HG02759 (cell line): ENCODE measurements at regions not wholly inside any gene's neighbourhood (a gene's known extent, or its start where the extent isn't known, plus 50 kb on each side); places are given as distances from the start of the nearest gene placed in this dataset.
A peak's percentile ranks its signal among the peaks of the same experiment; 100 is the strongest.

Source experiments
- ATAC-seq: cut with Tn5 transposase; IDR thresholded peaks from one replicate; pipeline ENCODE4 v1.9.1; 2021; ENCODE audit warnings: mild to moderate bottlenecking, moderate library complexity; ENCODE audit not compliant: unreplicated experiment

DNA sequence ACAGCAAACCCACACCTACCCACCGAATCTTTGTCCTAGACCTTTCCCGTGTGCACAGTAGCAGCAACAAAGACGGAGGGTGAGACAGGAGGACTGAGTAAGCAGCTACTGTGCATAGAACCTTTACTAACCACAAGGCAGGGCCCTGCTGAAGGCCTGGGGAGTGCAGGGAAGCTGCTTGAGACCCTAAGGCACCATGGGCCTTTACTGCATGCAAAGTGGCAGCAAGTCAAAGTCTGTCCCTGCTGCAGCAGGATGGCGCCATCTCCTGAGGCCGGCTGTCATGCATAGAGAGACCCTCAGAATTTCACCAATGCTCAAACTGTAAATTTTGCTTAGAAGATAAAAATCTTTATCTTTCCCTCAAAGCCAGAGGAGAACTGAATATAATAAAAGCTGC, 610.5 kb downstream of the ACTR3B start:
- no peak for ATAC-seq

GRCh38 chr7:153380636-153381035, 621.1 kb downstream of the ACTR3B start:
- ATAC-seq = no peak

DNA sequence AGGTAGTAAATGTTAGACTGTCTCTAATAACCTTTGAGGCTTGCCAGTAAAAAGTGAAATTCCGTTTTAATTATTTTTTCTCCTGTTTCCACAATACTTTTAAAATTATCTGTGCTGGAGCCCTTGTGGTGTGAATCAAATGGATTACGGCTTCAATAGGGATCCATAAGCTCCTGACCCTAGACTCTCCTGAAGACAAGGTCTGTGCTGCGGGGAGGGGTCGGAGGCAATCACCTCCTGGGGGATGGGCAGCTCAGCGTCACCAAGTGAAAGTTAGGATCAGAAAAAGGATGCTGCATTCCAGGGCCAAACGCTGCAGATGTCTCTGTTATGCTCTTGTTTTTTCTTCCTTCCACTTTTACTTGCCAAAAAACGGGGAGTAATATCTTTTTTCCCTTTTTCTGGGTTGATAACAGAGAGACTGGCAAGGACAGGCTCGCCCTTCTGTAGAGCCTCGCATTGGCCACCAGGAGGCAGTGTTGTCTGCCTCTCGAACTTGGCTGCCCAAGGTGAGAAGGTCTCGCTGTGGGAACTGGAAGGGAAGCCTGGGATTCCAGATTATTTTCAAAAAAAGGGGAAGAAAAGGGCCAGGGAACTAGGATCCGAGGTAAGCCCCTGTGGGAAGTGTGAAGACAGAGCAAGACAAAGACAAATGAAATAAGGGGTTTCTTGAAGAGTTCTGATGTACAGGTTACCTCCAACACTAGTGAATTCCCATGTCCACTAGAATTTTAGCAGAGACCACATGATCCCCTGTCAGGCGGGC, 621.9 kb downstream of the ACTR3B start:
- peak; percentile 81 for ATAC-seq

DNA sequence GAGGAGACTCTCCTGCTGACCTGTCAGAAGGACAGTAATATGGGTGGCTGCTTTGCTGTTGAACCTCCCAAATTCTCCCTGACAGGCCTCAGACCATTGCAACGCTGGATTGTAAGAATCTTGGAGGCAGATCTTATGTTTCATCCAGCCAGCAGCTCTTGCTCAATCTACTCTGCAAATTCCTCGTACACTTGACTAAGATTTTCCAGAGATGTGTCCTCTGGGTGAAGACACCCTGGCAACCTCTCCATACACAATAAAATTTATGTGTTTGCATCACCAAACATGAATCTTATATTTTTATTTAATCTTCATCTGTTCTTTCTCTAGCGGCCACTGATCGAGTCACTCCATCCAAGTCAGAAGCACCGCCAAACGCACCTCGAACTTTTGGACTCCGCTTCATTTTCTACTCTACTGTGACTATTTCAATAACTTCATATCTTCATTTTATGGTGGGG, 623.1 kb downstream of the ACTR3B start:
- no peak for ATAC-seq

DNA sequence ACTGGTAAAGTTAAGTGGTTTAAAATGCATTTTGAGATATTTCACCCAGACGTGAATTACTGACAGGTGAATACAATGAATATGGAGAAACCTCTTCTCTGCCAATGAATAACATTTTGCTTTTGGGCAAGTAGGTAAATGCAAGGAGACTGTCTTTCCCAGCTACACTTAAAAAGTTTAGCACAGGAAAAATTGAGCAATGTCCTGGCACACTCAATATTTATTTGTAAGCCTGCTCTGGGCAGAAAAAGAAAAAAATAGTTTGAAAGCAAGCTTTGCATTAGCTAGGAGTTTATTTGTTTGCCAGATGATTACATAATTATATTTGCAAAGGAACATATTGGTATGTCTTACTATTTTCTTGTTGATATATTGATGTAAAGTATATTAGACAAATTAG, 624.2 kb downstream of the ACTR3B start:
- no peak for ATAC-seq

DNA sequence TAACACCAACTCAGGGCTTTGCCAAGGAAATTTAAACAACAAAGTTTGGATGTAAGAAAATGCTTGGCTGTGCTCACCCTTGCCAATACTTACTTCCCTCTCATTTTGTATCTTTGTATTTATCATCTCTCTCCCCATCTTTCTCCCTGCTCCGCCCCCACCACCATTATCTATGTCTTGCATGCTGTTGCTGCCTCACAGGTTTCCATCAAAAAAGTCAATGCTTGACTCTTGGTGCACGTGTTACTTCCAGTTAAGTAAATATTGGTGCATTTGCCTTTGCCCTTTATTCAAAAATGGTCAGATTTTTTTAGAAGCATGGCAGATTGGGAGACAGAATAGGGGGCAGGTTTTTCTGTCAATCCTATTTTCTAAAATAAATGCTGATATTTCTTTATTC, 626.0 kb downstream of the ACTR3B start:
- no peak for ATAC-seq

- ATAC-seq = no peak
Observed at GRCh38 chr7:153386556-153386955, 627.0 kb downstream of the ACTR3B start.

DNA sequence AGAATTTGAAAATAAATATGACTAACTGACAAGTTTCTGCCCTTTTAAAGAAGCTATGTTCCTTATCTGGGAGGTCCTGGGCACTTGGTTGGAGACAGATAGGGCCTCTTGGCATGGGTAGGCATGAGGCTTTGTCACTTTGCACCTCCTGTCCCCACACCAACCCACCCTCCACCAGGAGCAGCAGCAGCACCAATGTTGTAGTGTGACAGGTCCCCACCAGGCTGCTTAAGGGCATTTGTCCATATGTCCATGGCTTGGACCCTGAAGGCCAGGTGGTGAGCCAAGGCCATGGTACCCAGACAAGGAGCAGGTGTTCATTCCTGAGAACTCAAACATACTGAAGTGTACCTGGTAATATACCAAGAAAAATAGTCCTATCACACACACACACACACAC, 629.1 kb downstream of the ACTR3B start:
- ATAC-seq = no peak

DNA sequence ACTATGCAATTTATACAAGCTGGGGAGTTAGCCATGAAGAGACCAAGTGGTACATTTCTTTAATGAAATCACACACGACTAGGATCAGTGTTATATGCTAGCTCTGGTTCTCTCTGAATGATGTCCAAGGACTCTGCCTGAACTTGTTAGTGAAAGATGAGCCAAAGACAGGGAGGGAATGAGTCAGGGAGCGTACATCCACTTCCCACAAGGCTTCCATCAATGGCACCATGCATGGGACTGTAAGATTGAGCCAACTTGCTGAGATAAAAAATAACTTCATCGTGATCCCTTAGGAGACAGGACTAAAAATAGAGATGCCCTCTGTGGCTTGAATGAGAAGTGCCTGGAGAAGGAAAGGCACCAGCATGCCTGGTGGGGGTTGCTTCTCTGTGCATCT, 629.7 kb downstream of the ACTR3B start:
- no peak for ATAC-seq

- no peak for ATAC-seq
Observed at GRCh38 chr7:153390955-153391354, 631.4 kb downstream of the ACTR3B start.

GRCh38 chr7:153392726-153393125, 633.2 kb downstream of the ACTR3B start:
- no peak for ATAC-seq

- ATAC-seq = no peak
Observed at GRCh38 chr7:153393666-153394065, 634.1 kb downstream of the ACTR3B start.

DNA sequence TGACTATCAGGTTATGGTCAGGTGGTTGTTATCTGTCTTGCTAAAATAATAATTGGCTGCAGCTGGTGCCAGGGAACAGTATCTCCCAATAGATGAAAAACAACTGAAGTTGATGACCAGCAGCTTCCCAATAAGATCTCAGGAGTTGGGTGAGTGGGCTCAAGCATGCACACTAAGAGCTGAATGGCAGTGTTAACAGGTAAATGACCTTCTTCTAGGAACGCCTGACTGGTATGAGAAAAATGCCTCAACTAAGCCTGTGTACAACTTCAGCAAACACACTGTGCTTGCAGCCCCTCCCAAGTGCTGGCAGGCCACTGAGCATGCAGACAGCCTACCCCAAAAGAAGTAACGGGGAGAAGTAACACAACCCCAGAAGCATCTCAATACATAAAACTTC, 636.9 kb downstream of the ACTR3B start:
- no peak for ATAC-seq

GRCh38 chr7:153397459-153397858, 637.9 kb downstream of the ACTR3B start:
- ATAC-seq = no peak

- no peak for ATAC-seq
Observed at GRCh38 chr7:153397906-153398305, 638.4 kb downstream of the ACTR3B start.

- no peak for ATAC-seq
Observed at GRCh38 chr7:153398370-153398769, 638.8 kb downstream of the ACTR3B start.

- no peak for ATAC-seq
Observed at GRCh38 chr7:153398789-153399553, 639.4 kb downstream of the ACTR3B start.

GRCh38 chr7:153399554-153399940, 640.0 kb downstream of the ACTR3B start:
- no peak for ATAC-seq

DNA sequence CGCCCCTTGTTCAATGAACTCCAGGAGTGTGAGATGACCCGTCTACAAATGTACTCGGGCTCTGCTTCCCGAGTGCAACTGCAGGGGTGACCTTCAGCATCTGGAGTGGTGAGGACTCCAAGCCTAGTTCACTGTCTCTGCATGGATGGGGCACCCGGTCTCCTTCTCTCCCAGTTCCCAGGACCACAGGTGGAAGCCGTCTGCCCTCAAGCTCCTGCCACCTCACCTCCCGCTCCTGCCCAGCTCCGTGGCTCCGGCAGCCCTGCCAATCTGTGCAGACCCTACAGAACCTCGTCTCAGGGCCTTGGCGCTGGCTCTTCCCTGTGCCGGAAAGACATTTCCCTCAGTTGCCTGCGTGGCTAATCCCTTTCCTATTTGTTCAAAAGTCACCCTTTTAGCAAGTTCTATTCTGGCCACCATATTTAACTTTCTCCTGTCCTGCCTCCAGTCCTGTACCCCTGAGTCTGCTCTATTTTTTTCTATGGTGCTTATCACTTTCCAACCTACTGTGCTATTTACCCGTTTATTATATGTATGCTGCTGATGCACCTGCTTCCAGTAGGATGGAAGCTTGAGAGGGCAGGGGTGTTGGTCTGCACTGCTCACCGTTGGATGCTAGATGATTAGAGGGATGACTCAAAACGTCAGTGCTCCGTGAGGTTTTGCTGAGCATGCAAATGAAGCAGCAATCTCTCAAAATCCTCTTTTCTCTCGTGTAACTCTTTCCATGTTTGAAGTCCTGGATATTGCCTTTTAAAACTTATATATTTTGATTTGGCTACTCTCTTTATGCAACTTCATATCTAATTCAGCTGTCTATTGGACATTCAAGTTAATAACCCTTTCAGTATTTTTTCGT, 641.4 kb downstream of the ACTR3B start:
- no peak for ATAC-seq

GRCh38 chr7:153401795-153402720, 642.5 kb downstream of the ACTR3B start:
- no peak for ATAC-seq
